ENCODE measurements at regions not wholly inside any gene's neighbourhood (a gene's known extent, or its start where the extent isn't known, plus 50 kb on each side); places are given as distances from the start of the nearest gene placed in this dataset.

DNA sequence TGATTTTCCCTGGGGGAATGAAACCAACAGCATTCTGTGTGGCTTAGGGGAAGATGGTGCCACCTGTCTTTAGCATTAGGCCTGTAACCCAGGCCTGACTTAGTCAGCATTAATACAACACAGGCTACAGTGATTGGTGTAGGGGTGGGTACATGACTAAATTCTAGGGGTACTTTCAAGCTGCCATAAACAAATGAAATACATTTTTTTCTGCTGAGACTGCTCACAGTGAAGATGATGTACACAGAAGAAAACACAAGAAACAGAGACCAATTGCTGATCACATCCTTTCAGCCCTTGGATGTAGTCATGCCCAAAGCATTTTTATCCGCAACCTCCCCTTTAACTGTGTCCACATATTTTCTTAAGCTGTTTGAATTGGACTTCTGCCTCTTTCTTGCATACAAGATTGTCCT is 527.2 kb downstream of the KCTD16 start:
- ATAC-seq (peak; percentile 16), DNase-seq (no peak)
- Histone ChIP-seq H3K9me3 (no peaks in the 10 kb centered on the region), H3K36me3 (no peaks in the 10 kb centered on the region), H3K4me3 (no peak overlapping the region), H3K27me3 (no peaks in the 10 kb centered on the region), H3K4me1 (no peaks in the 10 kb centered on the region), H3K27ac (no peak overlapping the region)
- TF ChIP-seq, protein P1, sequence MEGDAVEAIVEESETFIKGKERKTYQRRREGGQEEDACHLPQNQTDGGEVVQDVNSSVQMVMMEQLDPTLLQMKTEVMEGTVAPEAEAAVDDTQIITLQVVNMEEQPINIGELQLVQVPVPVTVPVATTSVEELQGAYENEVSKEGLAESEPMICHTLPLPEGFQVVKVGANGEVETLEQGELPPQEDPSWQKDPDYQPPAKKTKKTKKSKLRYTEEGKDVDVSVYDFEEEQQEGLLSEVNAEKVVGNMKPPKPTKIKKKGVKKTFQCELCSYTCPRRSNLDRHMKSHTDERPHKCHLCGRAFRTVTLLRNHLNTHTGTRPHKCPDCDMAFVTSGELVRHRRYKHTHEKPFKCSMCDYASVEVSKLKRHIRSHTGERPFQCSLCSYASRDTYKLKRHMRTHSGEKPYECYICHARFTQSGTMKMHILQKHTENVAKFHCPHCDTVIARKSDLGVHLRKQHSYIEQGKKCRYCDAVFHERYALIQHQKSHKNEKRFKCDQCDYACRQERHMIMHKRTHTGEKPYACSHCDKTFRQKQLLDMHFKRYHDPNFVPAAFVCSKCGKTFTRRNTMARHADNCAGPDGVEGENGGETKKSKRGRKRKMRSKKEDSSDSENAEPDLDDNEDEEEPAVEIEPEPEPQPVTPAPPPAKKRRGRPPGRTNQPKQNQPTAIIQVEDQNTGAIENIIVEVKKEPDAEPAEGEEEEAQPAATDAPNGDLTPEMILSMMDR (IDR thresholded peaks at IDR 0.05) = no peak
- intact Hi-C loops (cut with DNase I) = no loop called here

DNA sequence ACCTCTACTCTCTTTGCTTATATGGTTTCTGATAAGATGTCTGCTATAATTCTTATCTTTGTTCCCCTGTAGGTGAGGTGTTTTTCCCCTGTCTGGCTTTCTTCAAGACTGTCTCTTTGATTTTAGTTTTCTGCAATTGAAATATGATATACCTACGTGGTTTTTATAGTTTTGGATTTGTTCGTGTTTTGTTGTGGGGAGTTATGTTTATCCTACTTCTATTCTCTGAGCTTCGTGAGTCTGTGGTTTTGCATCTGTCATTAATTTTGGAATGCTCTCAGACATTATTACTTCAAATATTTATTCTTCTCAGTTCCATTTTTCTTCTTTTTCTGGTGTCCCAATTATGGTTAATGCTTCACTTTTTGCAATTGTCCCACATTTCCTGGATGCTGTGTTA is 521.3 kb downstream of the KCTD16 start:
- Histone ChIP-seq H3K9me3 (peaks cover 0 to 10% of the 10 kb centered on the region in 2 donors), H3K36me3 (no peaks in the 10 kb centered on the region), H3K27ac (no peak overlapping the region), H3K4me1 (no peaks in the 10 kb centered on the region), H3K4me3 (no peak overlapping the region), H3K27me3 (no peaks in the 10 kb centered on the region)
- intact Hi-C loops (cut with DNase I) = no loop called here
- DNase-seq (no peak), ATAC-seq (no peak)
- TF ChIP-seq, protein P1 (IDR thresholded peaks at IDR 0.05) = no peak

DNA sequence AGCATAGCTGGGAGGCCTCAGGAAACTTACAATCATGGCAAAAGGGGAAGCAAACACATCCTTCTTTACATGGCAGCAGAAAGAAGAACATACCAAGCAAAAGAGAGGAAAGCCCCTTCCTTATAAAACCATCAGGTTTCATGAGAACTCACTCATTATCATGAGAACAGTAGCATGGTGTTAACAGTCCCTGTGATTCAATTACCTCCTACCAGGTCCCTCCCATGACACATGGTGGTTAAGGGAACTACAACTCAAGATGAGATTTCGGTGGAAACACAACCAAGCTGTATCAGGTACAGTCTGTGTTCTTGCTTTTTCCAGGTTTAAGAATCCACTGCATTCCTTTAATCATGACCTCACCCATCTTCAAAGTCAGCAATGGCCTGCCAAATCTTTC is 514.2 kb downstream of the KCTD16 start:
- Histone ChIP-seq H3K4me3 (no peak overlapping the region), H3K4me1 (no peaks in the 10 kb centered on the region), H3K27me3 (no peaks in the 10 kb centered on the region), H3K36me3 (no peaks in the 10 kb centered on the region), H3K9me3 (peaks cover 0 to 21% of the 10 kb centered on the region in 2 donors), H3K27ac (no peak overlapping the region)
- intact Hi-C loops (cut with DNase I) = no loop called here
- ATAC-seq (no peak), DNase-seq (no peak)
- TF ChIP-seq, protein P1 (IDR thresholded peaks at IDR 0.05) = no peak

DNA sequence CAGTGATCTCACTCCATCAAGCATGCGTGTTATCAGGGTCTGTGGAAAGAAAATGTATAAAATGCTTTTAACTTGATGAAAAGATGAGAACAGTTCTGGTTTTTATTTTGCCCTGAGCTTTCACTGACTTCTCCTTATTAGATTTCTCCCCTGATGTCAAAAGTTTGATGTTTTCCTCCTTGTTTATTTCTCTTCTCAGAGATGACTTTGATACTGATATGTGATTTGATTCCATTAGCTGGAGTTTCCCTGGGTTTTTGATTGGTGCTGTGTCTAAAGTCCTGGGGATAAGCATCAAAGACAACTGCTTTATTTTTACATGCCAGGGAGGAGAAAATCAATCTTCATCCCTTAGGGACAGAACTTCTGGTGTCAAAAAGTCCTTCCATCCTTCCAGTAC is 510.0 kb downstream of the KCTD16 start:
- H3K4me3 ChIP-seq = no peak overlapping the region
- TF ChIP-seq, protein P1 (IDR thresholded peaks at IDR 0.05) = no peak
- H3K4me1 ChIP-seq = no peaks in the 10 kb centered on the region
- ATAC-seq (no peak), DNase-seq (no peak)
- H3K9me3 ChIP-seq = peaks cover 0 to 11% of the 10 kb centered on the region in 2 donors
- no peaks in the 10 kb centered on the region for H3K36me3 ChIP-seq
- intact Hi-C loops (cut with DNase I) = no loop called here
- no peak overlapping the region for H3K27ac ChIP-seq
- no peaks in the 10 kb centered on the region for H3K27me3 ChIP-seq

DNA sequence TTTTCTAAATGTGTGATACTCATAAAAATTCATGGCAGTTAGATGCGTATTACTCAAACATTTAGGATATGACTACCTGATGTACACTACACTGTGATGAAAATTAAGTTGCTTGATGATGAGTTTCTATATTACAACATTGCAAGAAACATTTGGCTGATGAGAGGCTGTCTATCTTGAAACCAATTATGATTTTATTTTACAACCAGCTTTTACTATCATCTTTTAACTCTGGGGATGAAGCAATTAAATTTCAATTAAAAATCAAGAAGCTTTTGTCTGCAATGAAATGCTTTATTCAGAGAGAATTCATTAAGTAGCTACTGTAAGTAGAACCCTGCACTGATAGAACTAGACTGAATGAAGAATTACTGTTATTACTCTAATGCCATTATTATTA is 500.4 kb downstream of the KCTD16 start:
- intact Hi-C loops (cut with DNase I) = no loop called here
- no peaks in the 10 kb centered on the region for H3K4me1 ChIP-seq
- no peaks in the 10 kb centered on the region for H3K9me3 ChIP-seq
- TF ChIP-seq, protein P1 (IDR thresholded peaks at IDR 0.05) = no peak
- no peak for DNase-seq
- H3K27ac ChIP-seq = no peak overlapping the region
- H3K4me3 ChIP-seq = no peak overlapping the region
- H3K27me3 ChIP-seq = no peaks in the 10 kb centered on the region
- ATAC-seq = no peak
- H3K36me3 ChIP-seq = no peaks in the 10 kb centered on the region

Measured in left lung (tissue), 4 donors.